Right lobe of liver (tissue), 4 donors: ENCODE measurements at regions not wholly inside any gene's neighbourhood (a gene's known extent, or its start where the extent isn't known, plus 50 kb on each side); places are given as distances from the start of the nearest gene placed in this dataset.

Experiments
- POLR2A ChIP-seq: fragments of 450-650 bp; IDR thresholded peaks from one replicate; pipeline ENCODE4 v1.6.1; 2017; ENCODE audit warnings: antibody characterized with exemption, mild to moderate bottlenecking
- TF ChIP-seq, protein P1 (sequence below), 4 donors: fragments of 200-600 bp in 3 of 4; fragments of 450-650 bp in 1 of 4; IDR thresholded peaks; one replicate each; pipeline versions ENCODE4 v1.5.1 to v1.8.0; 2016 to 2022; ENCODE audit warnings: antibody characterized with exemption in 4 of 4, mild to moderate bottlenecking in 2 of 4
- donor health status: DM: no; HTN: no; CAD: no.
- donor health status: DM: no; HTN: no; CAD: no.
- donor health status: DM: no; HTN: yes; CAD: no.

DNA sequence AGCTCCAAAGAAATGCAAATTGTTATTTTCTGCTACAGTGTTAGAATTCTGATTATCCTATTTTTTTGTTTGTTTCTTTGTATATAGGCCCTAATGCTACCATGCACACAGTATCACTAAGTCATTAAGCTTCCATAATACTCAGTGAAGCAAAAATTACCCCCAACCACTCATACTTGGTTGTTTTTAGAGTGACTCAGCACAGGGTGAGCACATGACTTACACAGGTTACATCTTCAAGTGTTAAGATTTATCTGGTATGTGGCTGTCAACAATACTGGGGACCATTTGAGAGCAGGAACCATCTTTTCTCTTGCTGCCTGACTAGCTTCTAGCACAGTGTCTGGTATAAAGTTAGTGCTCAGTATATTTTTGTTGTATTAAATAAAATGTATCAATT is 255.8 kb upstream of the SLC24A2 start:
- TF ChIP-seq, protein P1, sequence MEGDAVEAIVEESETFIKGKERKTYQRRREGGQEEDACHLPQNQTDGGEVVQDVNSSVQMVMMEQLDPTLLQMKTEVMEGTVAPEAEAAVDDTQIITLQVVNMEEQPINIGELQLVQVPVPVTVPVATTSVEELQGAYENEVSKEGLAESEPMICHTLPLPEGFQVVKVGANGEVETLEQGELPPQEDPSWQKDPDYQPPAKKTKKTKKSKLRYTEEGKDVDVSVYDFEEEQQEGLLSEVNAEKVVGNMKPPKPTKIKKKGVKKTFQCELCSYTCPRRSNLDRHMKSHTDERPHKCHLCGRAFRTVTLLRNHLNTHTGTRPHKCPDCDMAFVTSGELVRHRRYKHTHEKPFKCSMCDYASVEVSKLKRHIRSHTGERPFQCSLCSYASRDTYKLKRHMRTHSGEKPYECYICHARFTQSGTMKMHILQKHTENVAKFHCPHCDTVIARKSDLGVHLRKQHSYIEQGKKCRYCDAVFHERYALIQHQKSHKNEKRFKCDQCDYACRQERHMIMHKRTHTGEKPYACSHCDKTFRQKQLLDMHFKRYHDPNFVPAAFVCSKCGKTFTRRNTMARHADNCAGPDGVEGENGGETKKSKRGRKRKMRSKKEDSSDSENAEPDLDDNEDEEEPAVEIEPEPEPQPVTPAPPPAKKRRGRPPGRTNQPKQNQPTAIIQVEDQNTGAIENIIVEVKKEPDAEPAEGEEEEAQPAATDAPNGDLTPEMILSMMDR (IDR thresholded peaks at IDR 0.05), result no peak
- no peak for TF ChIP-seq POLR2A
